GM21619 (cell line): ENCODE measurements at regions not wholly inside any gene's neighbourhood (a gene's known extent, or its start where the extent isn't known, plus 50 kb on each side); places are given as distances from the start of the nearest gene placed in this dataset.
"Not testable (repeated sequence)": the region's sequence is repeated elsewhere in the genome, so short reads cannot be mapped to it uniquely, and the experiment has no call there.

ENCODE experiments used
- ATAC-seq: cut with Tn5 transposase; IDR thresholded peaks from one replicate; pipeline ENCODE4 v1.9.1; 2021; ENCODE audit not compliant: unreplicated experiment

DNA sequence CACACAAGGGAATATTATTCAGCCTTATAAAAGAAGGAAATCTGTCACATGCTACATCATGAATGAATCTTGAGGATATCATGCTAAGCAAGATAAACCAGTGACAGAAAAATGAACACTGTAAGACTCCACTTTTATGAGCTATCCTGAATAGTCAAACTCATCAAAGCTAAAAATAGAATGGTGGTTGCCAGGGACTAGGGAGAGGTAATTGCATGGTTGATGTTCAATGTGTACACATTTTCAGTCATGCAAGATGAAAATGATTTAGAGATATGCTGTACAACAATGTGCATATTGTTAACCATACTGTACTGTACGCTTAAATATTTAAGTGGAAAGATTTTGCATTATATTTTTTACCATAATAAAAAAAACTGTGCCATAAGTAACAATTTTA lies 1349.1 kb downstream of the XPNPEP1 start:
- no peak for ATAC-seq

GRCh38 chr10:108568824-108569223 lies 1354.5 kb downstream of the XPNPEP1 start:
- ATAC-seq: no peak

DNA sequence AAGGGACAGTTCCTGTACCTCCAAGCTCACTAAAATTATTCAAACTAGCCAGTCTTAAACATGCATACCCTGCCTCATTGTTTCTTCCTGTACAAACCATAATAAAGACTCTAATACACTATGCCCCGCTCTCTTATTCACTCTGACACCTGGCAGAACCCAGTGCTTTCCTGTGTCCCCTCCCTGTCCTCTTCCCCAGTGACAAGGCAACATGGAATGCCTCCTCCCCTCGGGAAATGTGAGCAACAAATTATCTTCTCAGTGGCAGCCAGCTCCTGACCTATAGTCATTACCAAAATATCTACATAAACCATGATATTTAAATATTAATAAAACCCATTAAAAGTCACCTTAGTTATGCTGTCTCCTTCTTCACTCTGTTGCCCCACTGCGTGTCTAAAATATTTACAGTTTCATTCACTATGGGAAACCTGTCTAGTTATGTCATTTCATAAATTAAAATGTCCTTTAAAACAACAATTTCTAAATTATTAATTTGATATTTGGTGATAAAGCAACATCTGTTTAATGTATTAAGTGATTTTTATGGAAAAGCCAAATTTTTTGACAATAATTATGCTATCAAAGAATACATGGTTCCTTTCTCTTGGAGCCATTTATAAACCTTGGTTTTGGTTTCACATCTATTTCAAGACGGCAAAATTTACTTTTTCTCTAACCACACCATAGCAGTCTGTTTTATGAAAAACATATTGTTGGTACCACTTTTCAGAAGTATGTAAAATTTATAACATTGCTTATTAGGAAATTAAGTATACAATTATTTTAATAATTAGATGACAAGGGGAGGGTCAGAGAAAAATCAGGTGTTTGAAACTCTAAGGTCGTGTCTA lies 1355.2 kb downstream of the XPNPEP1 start:
- no peak for ATAC-seq

- no peak for ATAC-seq
Observed at GRCh38 chr10:108566316-108567107, 1356.8 kb downstream of the XPNPEP1 start.

GRCh38 chr10:108562105-108562504 lies 1361.2 kb downstream of the XPNPEP1 start:
- ATAC-seq: no peak

DNA sequence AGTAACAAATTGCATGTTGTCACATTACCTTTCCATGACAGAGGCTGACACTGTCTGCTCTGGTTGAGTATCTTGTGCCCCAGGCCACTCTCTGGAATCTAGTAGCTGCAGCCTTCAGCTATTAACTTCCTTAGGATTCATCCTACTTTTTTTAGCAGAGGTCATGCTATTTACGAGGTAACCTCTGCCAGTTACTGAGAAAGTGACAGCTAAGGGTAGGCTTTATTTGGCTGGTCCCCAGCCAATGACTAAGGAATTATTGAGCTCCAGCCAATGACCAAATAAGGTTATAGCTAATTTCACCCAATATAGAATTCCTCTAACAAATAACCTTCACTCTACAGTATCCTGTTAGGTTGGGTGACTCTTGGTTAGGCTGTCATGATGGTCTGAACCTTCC lies 1361.7 kb downstream of the XPNPEP1 start:
- no peak for ATAC-seq

DNA sequence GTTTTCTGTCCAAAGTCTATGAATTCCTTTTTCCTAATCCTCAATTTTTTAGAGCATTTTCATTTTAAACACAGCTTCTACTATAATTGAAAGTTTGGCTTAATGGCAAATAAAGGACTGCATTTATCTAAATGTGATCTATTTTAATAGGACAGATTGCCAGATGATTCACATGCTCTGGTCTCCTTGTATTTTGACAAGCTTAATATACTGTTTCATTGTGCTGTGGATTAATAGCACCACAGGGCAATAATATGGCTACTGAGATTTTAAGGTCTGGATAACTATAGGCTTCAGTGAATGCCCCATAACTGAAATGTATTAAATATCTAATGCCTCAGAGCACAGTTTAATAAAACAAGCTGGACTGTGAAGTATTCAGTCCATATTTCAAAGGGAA lies 1362.8 kb downstream of the XPNPEP1 start:
- no peak for ATAC-seq

DNA sequence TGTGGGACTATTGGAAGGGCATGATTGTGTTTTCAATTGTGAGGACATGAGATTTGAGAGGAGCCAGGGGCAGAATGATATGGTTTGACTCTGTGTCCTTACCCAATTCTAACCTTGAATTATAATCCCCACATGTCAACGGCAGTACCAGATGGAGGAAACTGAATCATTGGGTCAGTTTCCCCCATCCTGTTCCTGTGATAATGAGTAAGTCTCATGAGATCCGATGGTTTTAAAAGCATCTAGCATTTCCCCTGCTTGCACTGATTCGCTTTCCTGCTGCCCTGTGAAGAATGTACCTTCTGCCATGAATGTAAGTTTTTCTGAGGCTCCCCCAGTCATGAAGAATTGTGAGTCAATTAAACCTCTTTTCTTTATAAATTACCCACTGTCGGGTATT lies 1367.1 kb downstream of the XPNPEP1 start:
- ATAC-seq: no peak

DNA sequence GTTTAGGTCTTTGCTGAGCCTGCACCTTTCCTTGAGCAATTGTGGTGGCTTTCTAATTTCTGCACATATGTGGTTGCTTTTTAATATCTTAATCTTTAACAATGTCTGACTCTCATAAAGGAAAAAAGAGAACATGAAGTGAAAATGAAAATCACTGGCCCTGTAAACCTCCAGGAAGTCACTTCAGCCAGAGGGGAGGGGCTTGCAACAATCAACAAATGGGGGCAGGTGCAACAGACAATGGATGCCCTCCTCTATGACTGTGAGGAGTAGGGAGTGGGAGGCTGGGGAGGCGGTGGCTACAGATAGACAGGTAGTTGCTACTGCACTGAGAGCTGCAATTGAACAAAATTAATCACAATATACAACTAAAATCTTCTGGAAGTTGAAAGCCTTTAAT lies 1377.4 kb downstream of the XPNPEP1 start:
- ATAC-seq: peak; percentile 81

DNA sequence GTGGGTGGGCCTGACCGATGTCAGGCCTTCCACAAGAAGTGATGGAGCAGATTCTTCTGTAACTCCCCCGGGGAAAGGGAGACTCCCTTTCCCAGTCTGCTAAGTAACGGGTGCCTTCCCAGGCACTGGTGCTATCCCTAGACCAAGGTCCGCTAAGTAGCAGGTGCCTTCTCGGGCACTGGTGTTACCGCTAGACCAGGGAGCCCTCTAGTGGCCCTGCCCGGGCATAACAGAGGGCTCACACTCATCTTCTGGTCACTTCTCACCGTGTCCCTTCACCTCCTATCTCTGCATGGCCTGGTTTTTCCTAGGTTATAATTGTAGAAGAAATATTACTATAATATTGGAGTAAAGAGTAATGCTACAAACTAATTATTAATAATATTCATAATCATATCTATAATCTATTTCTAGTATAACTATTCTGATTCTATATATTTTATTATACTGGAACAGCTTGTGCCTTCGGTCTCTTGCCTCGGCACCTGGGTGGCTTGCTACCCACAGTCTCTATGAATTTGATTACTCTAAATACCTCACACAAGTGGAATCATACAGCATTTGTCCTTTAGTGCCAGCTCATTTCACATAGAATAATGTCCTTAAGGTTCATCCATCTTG lies 1378.7 kb downstream of the XPNPEP1 start:
- no peak for ATAC-seq

GRCh38 chr10:108533551-108533950 lies 1369.0 kb upstream of the SORCS1 start:
- ATAC-seq: not testable (repeated sequence)

DNA sequence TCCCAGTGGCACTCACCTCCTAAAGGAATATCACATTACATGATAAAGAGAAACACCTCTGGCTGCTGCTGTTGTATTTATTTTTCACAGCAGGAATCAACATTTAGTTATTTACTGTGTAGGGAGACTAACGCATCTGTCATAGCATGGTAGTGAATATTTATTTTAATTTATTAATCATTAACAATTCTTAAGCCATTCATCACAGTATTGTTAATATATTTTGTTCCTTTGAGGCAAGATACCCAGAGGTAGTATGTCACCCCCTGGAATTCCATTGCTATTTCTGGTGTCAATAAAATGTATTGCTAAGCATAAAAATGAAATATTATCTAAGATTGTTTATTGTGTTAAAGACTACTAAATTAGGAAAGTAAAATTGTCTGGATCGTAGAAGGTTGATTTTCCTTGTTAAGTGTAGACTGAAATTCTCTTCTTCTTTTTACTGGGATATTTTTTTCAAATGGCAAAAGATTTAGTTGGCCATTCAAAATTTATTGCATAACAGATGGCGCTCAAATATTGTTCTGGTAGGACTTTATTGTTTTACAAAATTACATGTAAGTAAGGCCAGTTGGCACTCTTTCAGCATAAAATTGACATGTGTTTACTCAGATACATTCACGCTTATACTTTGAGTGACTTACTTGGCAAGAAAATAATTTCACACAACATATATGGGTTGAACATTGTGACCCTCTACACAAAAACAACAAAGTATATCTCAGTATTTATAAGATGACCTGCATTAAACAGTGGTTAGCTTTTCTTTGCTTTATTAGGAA lies 1358.7 kb upstream of the SORCS1 start:
- no peak for ATAC-seq

- no peak for ATAC-seq
Observed at GRCh38 chr10:108521827-108522492, 1357.5 kb upstream of the SORCS1 start.

GRCh38 chr10:108515821-108516220 lies 1351.3 kb upstream of the SORCS1 start:
- no peak for ATAC-seq

DNA sequence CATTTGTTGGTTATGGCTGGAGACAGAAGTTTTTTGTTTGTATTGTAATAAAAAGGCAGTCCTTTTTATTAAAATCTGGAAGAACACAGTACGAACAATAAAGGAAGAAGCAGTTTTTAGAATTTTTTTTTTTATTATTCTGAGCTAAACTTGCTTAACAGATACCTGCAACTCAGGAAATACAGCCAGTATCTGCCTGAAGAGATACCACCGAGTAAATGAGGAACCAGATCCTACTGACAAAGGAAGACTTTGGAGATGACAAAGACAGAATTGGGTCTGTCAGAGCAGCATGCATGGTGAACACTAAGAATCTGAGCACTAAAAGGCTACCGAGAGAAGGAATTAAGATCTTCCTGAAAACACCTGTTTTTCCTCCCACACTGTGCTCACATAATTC lies 1335.9 kb upstream of the SORCS1 start:
- no peak for ATAC-seq

GRCh38 chr10:108496106-108496505 lies 1331.6 kb upstream of the SORCS1 start:
- ATAC-seq: no peak

DNA sequence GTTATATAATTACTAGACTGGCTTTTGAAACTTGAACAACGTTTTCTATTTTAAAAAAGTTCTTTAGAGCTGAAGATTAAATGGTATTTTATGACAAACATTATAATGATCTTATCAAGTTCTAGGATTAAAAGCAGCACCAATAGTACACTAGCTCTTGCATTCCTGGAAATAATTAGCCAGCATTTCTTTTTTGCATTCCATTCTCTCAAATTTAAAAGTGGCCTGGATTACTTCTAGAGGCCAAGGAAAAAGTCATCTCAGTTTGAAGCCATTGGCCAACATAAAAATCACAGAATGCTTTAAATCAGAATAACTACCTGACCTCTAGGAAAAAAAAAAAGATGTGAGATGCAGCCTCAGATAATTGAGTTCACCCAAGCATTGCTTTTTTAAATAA lies 1326.4 kb upstream of the SORCS1 start:
- no peak for ATAC-seq

- ATAC-seq: no peak
Observed at GRCh38 chr10:108471420-108471819, 1306.9 kb upstream of the SORCS1 start.

DNA sequence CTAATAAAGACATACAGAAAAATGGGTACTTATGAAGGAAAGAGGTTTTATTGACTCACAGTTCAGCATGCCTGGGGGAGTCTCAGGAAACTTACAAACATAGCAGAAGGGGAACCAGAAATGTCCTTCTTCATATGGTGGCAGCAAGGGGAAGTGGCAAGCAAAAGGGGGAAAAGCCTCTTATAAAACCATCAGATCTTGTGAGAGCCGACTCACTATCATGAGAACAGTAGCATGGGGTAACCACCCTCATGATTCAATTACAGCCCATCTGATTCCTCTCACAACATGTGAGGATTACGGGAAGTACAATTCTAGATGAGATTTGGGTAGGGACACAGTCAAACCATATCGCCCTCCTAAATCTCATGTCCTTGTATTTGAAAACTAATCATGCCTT lies 1305.4 kb upstream of the SORCS1 start:
- ATAC-seq: no peak

- no peak for ATAC-seq
Observed at GRCh38 chr10:108465871-108466641, 1301.5 kb upstream of the SORCS1 start.
